Activated CD4-positive, alpha-beta T cell treated with anti-CD3 and anti-CD28 coated beads, Interleukin-10, Interleukin-2, amounts not matched to agents 100 ng/mL and 50 ng/mL, durations not matched to agents 16 hours and 8 hours (primary cell): ENCODE measurements at regions not wholly inside any gene's neighbourhood (a gene's known extent, or its start where the extent isn't known, plus 50 kb on each side); places are given as distances from the start of the nearest gene placed in this dataset.
A peak's percentile ranks its signal among the peaks of the same experiment; 100 is the strongest.

Experiments used
- DNase-seq: peaks from one replicate; pipeline ENCODE4 v3.0.0-alpha.2; 2020

GRCh38 chr6:98657764-98658163 lies 176.6 kb upstream of the POU3F2 start:
- DNase-seq, result peak; percentile 4

DNA sequence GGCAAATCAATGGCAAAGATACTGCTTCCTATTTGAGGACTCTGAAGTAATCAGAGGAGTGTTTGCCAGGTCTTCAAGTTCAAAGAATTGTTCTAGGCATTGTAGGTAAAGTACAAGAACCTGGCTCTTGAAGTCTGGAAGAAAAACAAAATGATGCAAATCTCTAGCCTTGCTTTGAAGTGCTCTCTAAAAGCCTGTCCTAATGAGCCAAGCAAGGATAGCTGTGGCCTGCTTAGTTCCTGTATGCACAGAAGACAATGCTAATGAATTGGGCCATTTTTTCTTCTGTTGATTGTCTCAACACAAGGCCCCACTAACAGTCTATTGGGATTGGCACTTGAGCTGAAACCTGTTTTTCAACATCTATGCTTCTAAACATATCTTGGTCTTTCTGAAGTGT lies 165.0 kb upstream of the POU3F2 start:
- no peak for DNase-seq

GRCh38 chr6:98670045-98670746 lies 164.2 kb upstream of the POU3F2 start:
- no peak for DNase-seq

GRCh38 chr6:98672681-98673475 lies 161.5 kb upstream of the POU3F2 start:
- DNase-seq, result no peak

DNA sequence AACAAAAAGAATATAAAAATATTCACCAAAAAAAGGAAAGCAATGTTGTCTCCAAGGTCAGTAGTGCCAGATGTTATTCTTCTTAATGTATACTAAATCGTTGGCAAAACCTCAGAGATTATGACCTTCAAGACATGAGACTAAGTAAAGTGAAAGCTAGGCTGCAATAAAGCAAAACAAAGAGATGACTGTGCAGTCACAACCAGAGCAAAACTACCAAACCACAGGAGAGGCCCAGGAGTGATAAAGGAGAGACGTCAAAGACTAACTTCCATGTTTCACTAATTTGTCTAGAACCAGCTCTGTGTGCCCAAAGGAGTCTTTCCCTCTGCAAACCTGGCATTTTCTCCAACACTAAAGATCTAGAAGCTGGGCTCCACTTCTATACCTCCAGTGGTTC lies 155.9 kb upstream of the POU3F2 start:
- DNase-seq, result peak; percentile 2

- DNase-seq, result no peak
These were observed 148.3 kb upstream of the POU3F2 start for GRCh38 chr6:98686008-98686601.

- no peak for DNase-seq
These were observed 146.6 kb upstream of the POU3F2 start for GRCh38 chr6:98687752-98688151.

- DNase-seq, result no peak
These were observed 139.1 kb upstream of the POU3F2 start for GRCh38 chr6:98695091-98695801.

- DNase-seq, result no peak
These were observed 123.0 kb upstream of the POU3F2 start for GRCh38 chr6:98711380-98711779.

DNA sequence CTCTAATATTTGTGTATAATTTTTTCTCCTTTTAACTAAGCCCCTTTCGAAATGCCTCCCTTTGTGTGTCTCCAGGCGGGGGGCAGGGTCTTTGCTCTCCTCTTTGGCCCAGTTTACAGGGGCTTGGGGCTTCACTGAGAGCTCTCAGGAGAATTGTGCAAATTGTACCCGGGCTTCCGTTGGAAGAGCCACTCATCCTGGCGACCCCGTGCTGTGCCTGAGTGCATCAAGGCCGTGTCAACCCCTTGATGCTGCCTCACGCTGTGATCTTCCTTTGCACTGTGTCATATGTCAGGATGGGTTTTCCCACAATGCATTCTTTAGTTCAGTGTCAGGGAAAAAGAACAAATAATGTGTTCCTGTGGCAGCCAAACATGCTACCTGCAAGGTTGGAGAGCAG lies 118.0 kb upstream of the POU3F2 start:
- no peak for DNase-seq

DNA sequence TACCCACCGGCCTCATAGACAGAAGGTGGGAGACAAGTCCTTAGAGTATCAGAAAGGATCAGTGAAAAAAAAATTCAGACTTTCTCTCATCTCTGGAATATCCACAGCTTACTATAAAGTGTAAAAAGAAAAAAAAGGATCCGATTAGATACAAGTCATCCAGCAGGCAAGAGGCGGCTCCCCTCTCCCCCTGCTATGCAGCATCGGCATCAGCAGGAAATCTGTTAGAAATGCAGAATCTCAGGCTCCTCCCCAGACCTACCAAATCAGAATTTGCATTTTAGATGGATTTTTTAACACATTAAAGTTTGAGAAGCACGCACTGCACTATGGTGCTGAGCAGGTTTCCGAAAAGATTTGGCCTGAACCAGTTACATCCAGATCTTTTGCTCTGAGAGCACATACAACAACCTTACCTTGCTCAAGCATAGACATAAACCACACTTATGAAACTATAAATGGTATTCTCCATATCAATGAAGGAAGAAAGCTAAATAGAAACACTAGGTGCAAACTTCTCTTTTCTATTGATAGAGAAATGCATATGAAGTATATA lies 117.0 kb upstream of the POU3F2 start:
- no peak for DNase-seq

DNA sequence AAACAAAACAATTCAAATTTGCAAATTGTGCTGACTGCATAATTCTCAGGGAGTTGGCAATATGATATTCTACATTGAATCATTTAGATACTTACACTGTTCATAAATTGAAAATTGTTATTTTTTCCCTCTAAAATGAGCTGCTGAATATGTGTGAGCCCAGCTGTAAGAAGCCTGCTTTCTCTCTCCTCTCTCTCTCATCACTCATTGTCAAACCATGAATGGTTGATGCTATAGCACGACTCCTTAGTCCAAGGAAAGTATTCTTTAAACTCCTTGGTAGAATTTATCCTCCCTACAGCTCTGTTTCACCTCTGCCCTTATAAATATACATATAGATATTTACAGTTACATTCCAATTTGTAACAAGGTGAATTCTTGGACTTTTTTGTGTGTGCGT lies 116.4 kb upstream of the POU3F2 start:
- DNase-seq, result no peak

- DNase-seq, result no peak
These were observed 109.8 kb upstream of the POU3F2 start for GRCh38 chr6:98724537-98724936.

- no peak for DNase-seq
These were observed 87.1 kb upstream of the POU3F2 start for GRCh38 chr6:98747273-98747672.

- DNase-seq, result no peak
These were observed 86.4 kb upstream of the POU3F2 start for GRCh38 chr6:98747960-98748359.

DNA sequence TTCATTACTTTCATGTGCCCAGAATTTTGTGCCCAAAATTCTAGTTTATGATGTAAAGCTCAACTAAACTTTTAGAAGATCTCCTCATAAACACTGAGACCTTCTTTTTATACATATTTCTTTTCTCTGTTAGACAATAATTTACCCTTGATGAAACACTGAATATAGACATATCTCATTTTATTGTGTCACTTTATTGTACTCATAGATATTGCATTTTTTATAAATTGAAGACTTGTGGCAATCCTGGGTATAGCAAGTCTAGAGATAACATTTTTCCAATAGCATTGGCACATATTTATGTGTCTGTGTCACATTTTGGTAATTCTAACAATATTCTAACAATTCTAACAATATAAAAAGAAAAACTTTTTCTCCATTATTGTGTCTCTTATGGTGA lies 74.9 kb upstream of the POU3F2 start:
- no peak for DNase-seq

GRCh38 chr6:98764373-98764911 lies 69.9 kb upstream of the POU3F2 start:
- DNase-seq, result no peak

GRCh38 chr6:98769546-98769945 lies 64.8 kb upstream of the POU3F2 start:
- DNase-seq, result peak; percentile 32

DNA sequence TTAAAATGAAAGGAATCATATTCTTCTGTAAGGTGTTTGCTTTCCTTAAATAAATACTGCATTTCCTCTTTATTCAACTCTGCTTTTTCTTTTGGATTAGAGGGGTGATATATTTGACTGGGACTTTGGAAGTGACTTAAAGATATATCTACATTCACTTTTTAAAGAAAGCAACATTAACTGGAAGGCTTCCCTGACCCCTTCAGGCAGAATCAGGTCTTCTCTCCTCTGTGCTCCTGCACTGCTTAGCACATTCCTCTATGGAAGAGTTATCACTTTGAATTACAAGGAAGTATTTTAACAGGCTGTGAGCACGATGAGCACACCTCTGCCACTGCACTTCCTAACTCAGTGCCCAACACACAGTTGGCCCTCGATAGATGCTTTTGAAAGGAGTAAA lies 59.2 kb upstream of the POU3F2 start:
- DNase-seq, result no peak

DNA sequence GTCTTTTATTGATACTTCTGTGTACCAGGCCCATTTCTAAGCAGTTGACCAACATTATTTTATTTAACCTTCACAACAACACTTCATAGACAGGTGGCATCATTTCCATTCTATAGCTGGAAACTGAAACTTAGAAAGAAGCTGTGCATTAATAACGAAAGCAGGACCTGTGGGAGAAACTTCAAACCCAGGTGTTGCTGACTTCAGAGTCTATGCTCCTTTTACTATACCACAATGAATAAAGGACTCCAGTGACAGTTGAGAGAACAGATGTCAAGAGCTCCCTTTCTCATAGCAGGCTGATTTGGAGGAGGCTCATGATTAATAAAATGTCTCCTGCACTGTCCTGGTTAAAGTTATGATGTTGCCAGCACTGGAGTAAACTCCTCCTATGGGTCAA lies 56.6 kb upstream of the POU3F2 start:
- DNase-seq, result peak; percentile 45

DNA sequence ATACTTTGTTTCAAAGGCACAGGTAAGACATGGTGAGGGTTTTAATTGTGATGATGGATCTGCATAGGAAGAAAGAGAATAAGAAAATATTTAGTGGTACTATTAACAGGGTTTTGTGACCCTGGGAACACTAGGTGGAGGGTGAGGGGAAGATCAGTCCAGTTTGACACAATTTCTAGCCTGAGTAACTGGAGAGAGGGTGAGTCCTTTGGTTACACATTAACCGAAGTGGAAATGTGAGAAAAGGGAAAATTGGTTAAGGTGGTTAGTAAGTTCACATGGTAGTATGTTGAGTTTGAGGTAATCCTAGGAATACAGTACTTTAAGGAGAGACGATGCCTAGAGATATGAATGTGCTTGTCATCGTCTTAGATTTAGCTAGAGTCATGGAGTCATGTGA lies 54.8 kb upstream of the POU3F2 start:
- no peak for DNase-seq

DNA sequence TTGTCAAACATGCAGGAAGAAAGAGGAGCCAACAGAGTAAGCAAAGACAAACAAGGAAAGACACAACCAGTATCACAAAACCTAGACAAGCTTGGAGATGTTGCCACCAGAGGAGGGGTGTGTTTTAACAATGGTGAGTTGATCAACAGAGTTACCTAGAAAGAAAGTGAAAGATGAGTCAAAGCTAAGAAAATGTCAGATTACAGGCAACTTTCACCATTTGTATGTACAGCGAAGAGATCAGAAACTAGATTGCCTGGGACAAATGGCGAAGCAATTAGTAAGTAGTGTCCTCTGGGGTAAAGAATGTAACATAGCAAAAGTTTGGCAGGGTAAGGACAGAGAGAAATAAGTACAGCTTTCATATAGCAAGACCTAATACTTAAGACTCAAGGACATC lies 51.6 kb upstream of the POU3F2 start:
- DNase-seq, result peak; percentile 18

GRCh38 chr6:98783578-98783977 lies 50.8 kb upstream of the POU3F2 start:
- DNase-seq, result no peak
